HEK293 (cell line): ENCODE measurements at regions not wholly inside any gene's neighbourhood (a gene's known extent, or its start where the extent isn't known, plus 50 kb on each side); places are given as distances from the start of the nearest gene placed in this dataset.

Experiments
- CTCF ChIA-PET: fragments of 350-600 bp; formaldehyde crosslinking; extraction: SDS; loops from one replicate; lab custom pipeline; 2021; ENCODE audit warnings: antibody characterized with exemption; lab: Yijun Ruan, JAX
- POLR2A ChIA-PET: fragments of 300-600 bp; formaldehyde crosslinking; extraction: SDS; loops from one replicate; lab custom pipeline; 2020; ENCODE audit warnings: antibody characterized with exemption, inconsistent platforms; lab: Yijun Ruan, JAX
- H3K27ac ChIP-seq: fragments of 200-500 bp; sonication (Bioruptor generic); 2 replicates; pipeline ENCODE4 v1.5.1; 2014; ENCODE audit warnings: low read depth, low read length, control low read depth, inconsistent platforms; ENCODE audit errors: extremely low read depth
- H3K36me3 ChIP-seq, 2 experiments: fragments of 200-500 bp in 1 of 2; sonication (Bioruptor generic) in 1 of 2; 1 replicate in 1 of 2; 2 replicates in 1 of 2; pipeline ENCODE4 v1.5.1; 2014 to 2017; ENCODE audit warnings: inconsistent platforms in 2 of 2, low read length in 2 of 2; ENCODE audit not compliant: control insufficient read depth in 2 of 2, insufficient read depth in 1 of 2
- H3K4me1 ChIP-seq: fragments of 200-500 bp; sonication (Bioruptor generic); 2 replicates; pipeline ENCODE4 v1.5.1; 2014; ENCODE audit warnings: mild to moderate bottlenecking, low read length, inconsistent platforms; ENCODE audit not compliant: control insufficient read depth, insufficient read depth
- H3K4me3 ChIP-seq: 2 replicates; pipeline ENCODE4 v1.5.1; 2011; ENCODE audit warnings: low read depth, mild to moderate bottlenecking, control low read depth, low read length, moderate library complexity
- H3K9me3 ChIP-seq: fragments of 200-500 bp; sonication (Bioruptor generic); 2 replicates; pipeline ENCODE4 v1.5.1; 2014; ENCODE audit warnings: low read depth, low read length, inconsistent platforms; ENCODE audit not compliant: control insufficient read depth, insufficient read depth
- FEZF1 ChIP-seq: fragments of 450-650 bp; formaldehyde crosslinking; IDR thresholded peaks from 2 replicates; pipeline ENCODE4 v1.5.1; 2016; ENCODE audit warnings: missing biosample characterization, missing genetic modification characterization
- HOXD13 ChIP-seq: sonication (generic); formaldehyde crosslinking; IDR thresholded peaks from 2 replicates; pipeline ENCODE4 v1.8.0; 2022; ENCODE audit warnings: missing genetic modification reagents, borderline replicate concordance
- KLF10 ChIP-seq: fragments of 450-650 bp; IDR thresholded peaks from 2 replicates; pipeline ENCODE4 v1.5.1; 2018; ENCODE audit warnings: missing biosample characterization, mild to moderate bottlenecking, missing genetic modification characterization
- PBX3 ChIP-seq: sonication (generic); formaldehyde crosslinking; IDR thresholded peaks from 2 replicates; pipeline ENCODE4 v1.8.1; 2022; ENCODE audit warnings: mild to moderate bottlenecking, moderate library complexity, missing genetic modification reagents
- PRDM1 ChIP-seq: fragments of 450-650 bp; formaldehyde crosslinking; IDR thresholded peaks from 2 replicates; pipeline ENCODE4; 2016; ENCODE audit warnings: missing biosample characterization, missing genetic modification characterization
- PRDM6 ChIP-seq: fragments of 450-650 bp; formaldehyde crosslinking; IDR thresholded peaks from 2 replicates; pipeline ENCODE4 v1.5.1; 2017; ENCODE audit warnings: missing biosample characterization, missing genetic modification characterization
- WT1 ChIP-seq: fragments of 450-650 bp; formaldehyde crosslinking; IDR thresholded peaks from 2 replicates; pipeline ENCODE4 v1.5.1; 2016; ENCODE audit warnings: missing biosample characterization, missing genetic modification characterization
- ZFP37 ChIP-seq: fragments of 450-650 bp; formaldehyde crosslinking; IDR thresholded peaks from 2 replicates; pipeline ENCODE4 v1.5.1; 2016; ENCODE audit warnings: missing biosample characterization, missing genetic modification characterization
- ZNF132 ChIP-seq: fragments of 450-650 bp; formaldehyde crosslinking; IDR thresholded peaks from 2 replicates; pipeline ENCODE4 v1.5.1; 2017; ENCODE audit warnings: missing biosample characterization, missing genetic modification characterization, borderline replicate concordance
- ZNF140 ChIP-seq: fragments of 450-650 bp; formaldehyde crosslinking; IDR thresholded peaks from 2 replicates; pipeline ENCODE4 v1.5.1; 2016; ENCODE audit warnings: missing biosample characterization, missing genetic modification characterization
- ZNF202 ChIP-seq: fragments of 450-650 bp; formaldehyde crosslinking; IDR thresholded peaks from 2 replicates; pipeline ENCODE4 v1.5.1; 2016; ENCODE audit warnings: missing biosample characterization, missing genetic modification characterization, borderline replicate concordance
- ZNF23 ChIP-seq: fragments of 450-650 bp; formaldehyde crosslinking; IDR thresholded peaks from 2 replicates; pipeline ENCODE4 v1.5.1; 2016; ENCODE audit warnings: missing biosample characterization, missing genetic modification characterization, borderline replicate concordance
- ZNF24 ChIP-seq: fragments of 450-650 bp; formaldehyde crosslinking; IDR thresholded peaks from 2 replicates; pipeline ENCODE4 v1.5.1; 2016; ENCODE audit warnings: missing biosample characterization, missing genetic modification characterization
- ZNF311 ChIP-seq: fragments of 450-650 bp; formaldehyde crosslinking; IDR thresholded peaks from 2 replicates; pipeline ENCODE4 v1.5.1; 2017; ENCODE audit warnings: missing biosample characterization, missing genetic modification characterization, borderline replicate concordance
- ZNF426 ChIP-seq: fragments of 450-650 bp; formaldehyde crosslinking; IDR thresholded peaks from 2 replicates; pipeline ENCODE4 v1.5.1; 2017; ENCODE audit warnings: missing biosample characterization, missing genetic modification characterization, mild to moderate bottlenecking, inconsistent platforms, moderate library complexity
- ZNF473 ChIP-seq: fragments of 450-650 bp; formaldehyde crosslinking; IDR thresholded peaks from 2 replicates; pipeline ENCODE4 v1.5.1; 2017; ENCODE audit warnings: missing biosample characterization, missing genetic modification characterization
- ZNF621 ChIP-seq: fragments of 450-650 bp; formaldehyde crosslinking; IDR thresholded peaks from 2 replicates; pipeline ENCODE4 v1.5.1; 2017; ENCODE audit warnings: missing biosample characterization, missing genetic modification characterization
- ZNF624 ChIP-seq: fragments of 450-650 bp; formaldehyde crosslinking; IDR thresholded peaks from 2 replicates; pipeline ENCODE4 v1.5.1; 2017; ENCODE audit warnings: missing biosample characterization, missing genetic modification characterization
- ZNF629 ChIP-seq: fragments of 450-650 bp; formaldehyde crosslinking; IDR thresholded peaks from 2 replicates; pipeline ENCODE4 v1.5.1; 2017; ENCODE audit warnings: missing biosample characterization, missing genetic modification characterization
- ZNF658 ChIP-seq: fragments of 450-650 bp; formaldehyde crosslinking; IDR thresholded peaks from 2 replicates; pipeline ENCODE4; 2016; ENCODE audit warnings: missing biosample characterization, missing genetic modification characterization
- ZNF791 ChIP-seq: fragments of 450-650 bp; formaldehyde crosslinking; IDR thresholded peaks from 2 replicates; pipeline ENCODE4 v1.5.1; 2016; ENCODE audit warnings: missing biosample characterization, missing genetic modification characterization
- ZNF792 ChIP-seq: fragments of 450-650 bp; formaldehyde crosslinking; IDR thresholded peaks from 2 replicates; pipeline ENCODE4 v1.5.1; 2016; ENCODE audit warnings: missing biosample characterization, missing genetic modification characterization
- ZSCAN18 ChIP-seq: fragments of 450-650 bp; formaldehyde crosslinking; IDR thresholded peaks from 2 replicates; pipeline ENCODE4 v1.5.1; 2016; ENCODE audit warnings: missing biosample characterization, missing genetic modification characterization
- ZSCAN30 ChIP-seq: fragments of 450-650 bp; IDR thresholded peaks from 2 replicates; pipeline ENCODE4 v1.5.1; 2018; ENCODE audit warnings: missing biosample characterization, mild to moderate bottlenecking, missing genetic modification characterization, moderate library complexity
- TF ChIP-seq, protein P1 (sequence below): fragments of 450-650 bp; formaldehyde crosslinking; IDR thresholded peaks from 2 replicates; pipeline ENCODE4 v1.5.1; 2017; ENCODE audit warnings: missing biosample characterization, mild to moderate bottlenecking, missing genetic modification characterization, moderate library complexity
- TF ChIP-seq, protein P2 (sequence below): fragments of 450-650 bp; formaldehyde crosslinking; IDR thresholded peaks from 2 replicates; pipeline ENCODE4 v1.5.1; 2016; ENCODE audit warnings: missing biosample characterization, missing genetic modification characterization

DNA sequence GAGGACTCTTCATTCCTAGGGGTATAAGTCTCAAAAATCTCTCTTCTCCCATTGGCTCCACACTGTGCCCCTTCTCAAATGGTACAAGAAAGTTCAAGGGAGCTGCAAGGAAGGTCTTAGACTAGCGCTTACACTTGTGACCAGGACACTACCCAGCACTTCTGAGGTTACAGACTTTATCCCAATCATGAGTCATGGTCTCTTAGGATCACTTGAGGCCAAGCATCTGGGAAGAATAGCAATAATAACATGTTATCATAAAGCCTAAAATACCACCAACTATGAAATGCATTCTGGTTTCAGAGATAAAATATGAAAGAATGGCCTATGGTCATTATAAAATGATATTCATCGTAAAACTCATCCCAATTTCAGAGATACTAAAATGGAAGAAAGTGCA, 309.9 kb upstream of the PKDCC start:
- ChIA-PET CTCF (no interaction called here), POLR2A (no interaction called here)
- no peak for TF ChIP-seq WT1 (tag by site-specific recombination)
- TF ChIP-seq ZFP37 (tag by site-specific recombination) = no peak
- TF ChIP-seq ZNF621 = no peak
- TF ChIP-seq ZNF23 (tag by site-specific recombination) = no peak
- no peak for TF ChIP-seq FEZF1
- TF ChIP-seq, protein P1, sequence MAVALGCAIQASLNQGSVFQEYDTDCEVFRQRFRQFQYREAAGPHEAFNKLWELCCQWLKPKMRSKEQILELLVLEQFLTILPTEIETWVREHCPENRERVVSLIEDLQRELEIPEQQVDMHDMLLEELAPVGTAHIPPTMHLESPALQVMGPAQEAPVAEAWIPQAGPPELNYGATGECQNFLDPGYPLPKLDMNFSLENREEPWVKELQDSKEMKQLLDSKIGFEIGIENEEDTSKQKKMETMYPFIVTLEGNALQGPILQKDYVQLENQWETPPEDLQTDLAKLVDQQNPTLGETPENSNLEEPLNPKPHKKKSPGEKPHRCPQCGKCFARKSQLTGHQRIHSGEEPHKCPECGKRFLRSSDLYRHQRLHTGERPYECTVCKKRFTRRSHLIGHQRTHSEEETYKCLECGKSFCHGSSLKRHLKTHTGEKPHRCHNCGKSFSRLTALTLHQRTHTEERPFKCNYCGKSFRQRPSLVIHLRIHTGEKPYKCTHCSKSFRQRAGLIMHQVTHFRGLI (tag by site-specific recombination) = no peak
- no peak for TF ChIP-seq PBX3 (CRISPR knock-in tag)
- no peaks in the 10 kb centered on the region for H3K4me1 ChIP-seq
- no peaks in the 10 kb centered on the region for H3K9me3 ChIP-seq
- H3K36me3 ChIP-seq = no peaks in the 10 kb centered on the region
- H3K27ac ChIP-seq = no peak overlapping the region
- H3K4me3 ChIP-seq = no peak overlapping the region

GRCh38 chr2:41741951-41742595, 305.7 kb upstream of the PKDCC start:
- POLR2A ChIA-PET = no interaction called here
- CTCF ChIA-PET = interaction anchor here (0.9 kb wide), 1 partner anchor 27 kb away, joined by 8 read pairs; no protein-coding TSS in a partner anchor
- TF ChIP-seq ZSCAN30 = no peak
- TF ChIP-seq PRDM1 (tag by site-specific recombination) = no peak
- no peak for TF ChIP-seq ZNF624
- no peak for TF ChIP-seq ZNF24 (tag by site-specific recombination)
- no peak for TF ChIP-seq ZSCAN18 (tag by site-specific recombination)
- no peak for TF ChIP-seq ZNF140 (tag by site-specific recombination)
- no peak for TF ChIP-seq PRDM6 (tag by site-specific recombination)
- Histone ChIP-seq H3K4me3 (no peak overlapping the region), H3K27ac (no peak overlapping the region), H3K4me1 (no peaks in the 10 kb centered on the region), H3K9me3 (no peaks in the 10 kb centered on the region), H3K36me3 (no peaks in the 10 kb centered on the region)

DNA sequence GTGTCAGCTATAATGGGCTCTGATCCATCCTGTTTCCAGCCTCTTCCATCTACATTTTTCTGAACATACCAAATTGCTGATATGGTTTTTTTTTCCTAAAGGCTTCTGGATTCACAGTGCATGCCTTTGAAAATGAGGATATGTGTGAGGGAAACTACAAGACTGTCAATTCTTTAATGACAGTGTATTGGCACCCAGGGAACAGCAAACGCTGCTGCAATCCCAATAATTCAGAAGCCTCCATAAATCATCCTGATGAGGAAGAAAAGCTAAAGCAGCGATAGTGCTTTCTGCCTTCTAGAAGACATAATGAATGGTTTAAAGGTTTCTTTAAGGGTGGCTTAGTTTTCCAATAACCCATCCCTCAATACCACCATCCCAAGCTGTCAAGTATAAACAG, 304.5 kb upstream of the PKDCC start:
- H3K4me1 ChIP-seq = no peaks in the 10 kb centered on the region
- CTCF ChIA-PET = no interaction called here
- H3K9me3 ChIP-seq = no peaks in the 10 kb centered on the region
- H3K27ac ChIP-seq = no peak overlapping the region
- H3K36me3 ChIP-seq = no peaks in the 10 kb centered on the region
- POLR2A ChIA-PET = no interaction called here
- no peak overlapping the region for H3K4me3 ChIP-seq
- TF ChIP-seq ZNF426 (tag by site-specific recombination) (no peak), ZNF792 (tag by site-specific recombination) (no peak), KLF10 (tag by site-specific recombination) (no peak), ZNF311 (tag by site-specific recombination) (no peak), ZNF473 (no peak), ZNF202 (tag by site-specific recombination) (no peak), ZNF658 (tag by site-specific recombination) (no peak), ZNF791 (tag by site-specific recombination) (no peak), ZNF132 (no peak), ZNF629 (tag by site-specific recombination) (no peak), HOXD13 (CRISPR knock-in tag) (no peak)
- TF ChIP-seq, protein P2, sequence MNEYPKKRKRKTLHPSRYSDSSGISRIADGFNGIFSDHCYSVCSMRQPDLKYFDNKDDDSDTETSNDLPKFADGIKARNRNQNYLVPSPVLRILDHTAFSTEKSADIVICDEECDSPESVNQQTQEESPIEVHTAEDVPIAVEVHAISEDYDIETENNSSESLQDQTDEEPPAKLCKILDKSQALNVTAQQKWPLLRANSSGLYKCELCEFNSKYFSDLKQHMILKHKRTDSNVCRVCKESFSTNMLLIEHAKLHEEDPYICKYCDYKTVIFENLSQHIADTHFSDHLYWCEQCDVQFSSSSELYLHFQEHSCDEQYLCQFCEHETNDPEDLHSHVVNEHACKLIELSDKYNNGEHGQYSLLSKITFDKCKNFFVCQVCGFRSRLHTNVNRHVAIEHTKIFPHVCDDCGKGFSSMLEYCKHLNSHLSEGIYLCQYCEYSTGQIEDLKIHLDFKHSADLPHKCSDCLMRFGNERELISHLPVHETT (tag by site-specific recombination) = no peak
